ENCODE measurements at regions not wholly inside any gene's neighbourhood (a gene's known extent, or its start where the extent isn't known, plus 50 kb on each side); places are given as distances from the start of the nearest gene placed in this dataset.

DNA sequence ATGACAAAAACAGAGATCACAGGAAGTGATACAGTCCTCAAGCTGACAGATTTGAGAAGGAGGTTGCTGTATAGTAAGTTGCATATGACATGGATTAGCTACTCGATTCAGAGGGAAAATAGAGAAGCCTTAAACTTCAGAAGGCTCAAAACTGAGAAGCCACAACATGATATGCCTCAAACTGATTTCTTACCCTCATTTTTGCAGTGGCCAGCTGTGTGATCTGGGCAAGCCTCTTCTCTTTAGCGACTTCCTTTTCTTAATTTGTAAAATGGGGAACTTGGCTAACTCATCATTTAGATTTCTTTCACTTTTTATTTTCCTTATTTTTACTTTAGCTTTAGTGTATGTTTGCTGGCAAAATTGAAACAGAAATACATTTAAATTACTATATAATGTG, 421.1 kb downstream of the KIF4B start:
- TF ChIP-seq POLR2A (IDR thresholded peaks at IDR 0.05; ENCODE audit: low read depth, low read length), result no peak
- TF ChIP-seq SMC3 (IDR thresholded peaks at IDR 0.05; ENCODE audit: low read depth, low read length), result no peak
- TF ChIP-seq, protein P1, sequence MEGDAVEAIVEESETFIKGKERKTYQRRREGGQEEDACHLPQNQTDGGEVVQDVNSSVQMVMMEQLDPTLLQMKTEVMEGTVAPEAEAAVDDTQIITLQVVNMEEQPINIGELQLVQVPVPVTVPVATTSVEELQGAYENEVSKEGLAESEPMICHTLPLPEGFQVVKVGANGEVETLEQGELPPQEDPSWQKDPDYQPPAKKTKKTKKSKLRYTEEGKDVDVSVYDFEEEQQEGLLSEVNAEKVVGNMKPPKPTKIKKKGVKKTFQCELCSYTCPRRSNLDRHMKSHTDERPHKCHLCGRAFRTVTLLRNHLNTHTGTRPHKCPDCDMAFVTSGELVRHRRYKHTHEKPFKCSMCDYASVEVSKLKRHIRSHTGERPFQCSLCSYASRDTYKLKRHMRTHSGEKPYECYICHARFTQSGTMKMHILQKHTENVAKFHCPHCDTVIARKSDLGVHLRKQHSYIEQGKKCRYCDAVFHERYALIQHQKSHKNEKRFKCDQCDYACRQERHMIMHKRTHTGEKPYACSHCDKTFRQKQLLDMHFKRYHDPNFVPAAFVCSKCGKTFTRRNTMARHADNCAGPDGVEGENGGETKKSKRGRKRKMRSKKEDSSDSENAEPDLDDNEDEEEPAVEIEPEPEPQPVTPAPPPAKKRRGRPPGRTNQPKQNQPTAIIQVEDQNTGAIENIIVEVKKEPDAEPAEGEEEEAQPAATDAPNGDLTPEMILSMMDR (conservative IDR thresholded peaks at IDR 0.05; ENCODE audit: low read depth, low read length), result no peak
- no peak for TF ChIP-seq USF2 (IDR thresholded peaks at IDR 0.05; ENCODE audit: low read depth, low read length)
- no peak for TF ChIP-seq MAZ (IDR thresholded peaks at IDR 0.05; ENCODE audit: borderline replicate concordance, low read depth, low read length)
